ENCODE measurements at regions not wholly inside any gene's neighbourhood (a gene's known extent, or its start where the extent isn't known, plus 50 kb on each side); places are given as distances from the start of the nearest gene placed in this dataset.
A peak's percentile ranks its signal among the peaks of the same experiment; 100 is the strongest.

GRCh38 chr9:124110307-124110915, 98.8 kb downstream of the LHX2 start:
- Histone ChIP-seq H3K27ac (no peak overlapping the region), H3K36me3 (no peaks in the 10 kb centered on the region), H3K27me3 (no peaks in the 10 kb centered on the region), H3K4me1 (no peaks in the 10 kb centered on the region), H3K9me3 (no peaks in the 10 kb centered on the region), H3K4me3 (no peak overlapping the region)
- TF ChIP-seq CTCF (IDR thresholded peaks at IDR 0.05), result no peak
- intact Hi-C loops (cut with DNase I), result no loop called here
- DNase-seq (ENCODE audit: low spot score in 2 of 2), result peak in 1 of 2 donors; percentile 68

- no peak for DNase-seq (ENCODE audit: low spot score in 2 of 2)
- H3K4me3 ChIP-seq, result no peak overlapping the region
- no peaks in the 10 kb centered on the region for H3K4me1 ChIP-seq
- H3K9me3 ChIP-seq, result no peaks in the 10 kb centered on the region
- intact Hi-C loops (cut with DNase I), result no loop called here
- no peaks in the 10 kb centered on the region for H3K27me3 ChIP-seq
- no peak overlapping the region for H3K27ac ChIP-seq
- TF ChIP-seq CTCF (IDR thresholded peaks at IDR 0.05), result no peak
- no peaks in the 10 kb centered on the region for H3K36me3 ChIP-seq
Observed at GRCh38 chr9:124116683-124117363, 105.3 kb downstream of the LHX2 start.

- no peak for TF ChIP-seq CTCF (IDR thresholded peaks at IDR 0.05)
- Histone ChIP-seq H3K27me3 (no peaks in the 10 kb centered on the region), H3K36me3 (no peaks in the 10 kb centered on the region), H3K4me1 (no peaks in the 10 kb centered on the region), H3K27ac (no peak overlapping the region), H3K9me3 (no peaks in the 10 kb centered on the region), H3K4me3 (no peak overlapping the region)
- intact Hi-C loops (cut with DNase I), result no loop called here
- DNase-seq (ENCODE audit: low spot score in 2 of 2), result no peak
Observed at GRCh38 chr9:124118894-124119293, 107.3 kb downstream of the LHX2 start.

- Histone ChIP-seq H3K27ac (no peak overlapping the region), H3K9me3 (no peaks in the 10 kb centered on the region), H3K4me1 (no peaks in the 10 kb centered on the region), H3K36me3 (no peaks in the 10 kb centered on the region), H3K27me3 (no peaks in the 10 kb centered on the region), H3K4me3 (no peak overlapping the region)
- intact Hi-C loops (cut with DNase I), result loop anchor here (10.0 kb wide), 2 partner anchors 125 to 275 kb away; no protein-coding TSS in a partner anchor
- DNase-seq (ENCODE audit: low spot score in 2 of 2), result no peak
- TF ChIP-seq CTCF (IDR thresholded peaks at IDR 0.05), result no peak
Observed at GRCh38 chr9:124120272-124120671, 108.7 kb downstream of the LHX2 start.

GRCh38 chr9:124121725-124122124, 110.2 kb downstream of the LHX2 start:
- DNase-seq (ENCODE audit: low spot score in 2 of 2), result no peak
- Histone ChIP-seq H3K4me3 (no peak overlapping the region), H3K4me1 (no peaks in the 10 kb centered on the region), H3K9me3 (no peaks in the 10 kb centered on the region), H3K27me3 (no peaks in the 10 kb centered on the region), H3K27ac (no peak overlapping the region), H3K36me3 (no peaks in the 10 kb centered on the region)
- intact Hi-C loops (cut with DNase I), result loop anchor here (10.0 kb wide), 2 partner anchors 123 to 273 kb away; no protein-coding TSS in a partner anchor
- TF ChIP-seq CTCF (IDR thresholded peaks at IDR 0.05), result no peak

Data from ascending aorta (tissue), 2 donors.